Gastrocnemius medialis (tissue), 4 donors: ENCODE measurements at regions not wholly inside any gene's neighbourhood (a gene's known extent, or its start where the extent isn't known, plus 50 kb on each side); places are given as distances from the start of the nearest gene placed in this dataset.

ENCODE experiments used
- ATAC-seq, 2 donors: fragments of 150-250 bp; one replicate each; pipeline ENCODE4 v1.9.1; 2016
- DNase-seq, 2 donors: peaks; one replicate each; pipeline ENCODE4 v3.0.0-alpha.2; 2019
- H3K27ac ChIP-seq, 4 donors: fragments of 200-600 bp; sonication (generic); 1 replicate in 1 of 4; 2 replicates in 3 of 4; pipeline ENCODE4 v1.5.1; 2016 to 2018; ENCODE audit warnings: mild to moderate bottlenecking in 2 of 4, moderate library complexity in 1 of 4
- H3K27me3 ChIP-seq, 3 donors: fragments of 200-600 bp; sonication (generic) in 2 of 3; 1 replicate in 1 of 3; 2 replicates in 2 of 3; pipeline versions ENCODE4 v1.5.1 to v1.6.0; 2016 to 2019; ENCODE audit warnings: mild to moderate bottlenecking in 1 of 3, moderate library complexity in 1 of 3
- H3K36me3 ChIP-seq, 2 donors: fragments of 200-600 bp; sonication (generic) in 1 of 2; one replicate each; pipeline ENCODE4 v1.5.1; 2017 to 2018
- H3K4me1 ChIP-seq, 2 donors: fragments of 200-600 bp; sonication (generic) in 1 of 2; one replicate each; pipeline ENCODE4 v1.5.1; 2016 to 2017; ENCODE audit warnings: mild to moderate bottlenecking in 2 of 2
- H3K4me3 ChIP-seq, 4 donors: fragments of 200-600 bp; sonication (generic) in 3 of 4; 1 replicate in 1 of 4; 2 replicates in 3 of 4; pipeline ENCODE4 v1.5.1; 2016 to 2019; ENCODE audit warnings: mild to moderate bottlenecking in 2 of 4
- H3K9me3 ChIP-seq, 3 donors: fragments of 200-600 bp; sonication (generic) in 2 of 3; 1 replicate in 1 of 3; 2 replicates in 2 of 3; pipeline ENCODE4 v1.5.1; 2016 to 2019
- POLR2A ChIP-seq, 2 donors: fragments of 450-650 bp; IDR thresholded peaks; one replicate each; pipeline ENCODE4 v1.6.1; 2017; ENCODE audit warnings: antibody characterized with exemption in 2 of 2, mild to moderate bottlenecking in 2 of 2, moderate library complexity in 2 of 2
- in situ Hi-C, 4 donors: fragments of 200-750 bp; cut with MboI; loops; one replicate each; pipeline versions ENCODE4 v1.15.0 to v1.8.0; 2017; ENCODE audit warnings: low sequenced_read_pairs in 4 of 4
- intact Hi-C: fragments of 100-400 bp; cut with DNase I; formaldehyde crosslinking; loops from one replicate; pipeline ENCODE4 v1.15.1; 2023; ENCODE audit warnings: low total_unique reads
- TF ChIP-seq, protein P1 (sequence below), 5 experiments: fragments of 450-650 bp in 3 of 5; fragments of 200-600 bp in 2 of 5; sonication (generic) in 2 of 5; IDR thresholded peaks in 4 of 5; conservative IDR thresholded peaks in 1 of 5; 1 replicate in 4 of 5; 2 replicates in 1 of 5; pipeline ENCODE4 v1.5.1; 2016 to 2019; ENCODE audit warnings: antibody characterized with exemption in 5 of 5, mild to moderate bottlenecking in 3 of 5, moderate library complexity in 3 of 5

DNA sequence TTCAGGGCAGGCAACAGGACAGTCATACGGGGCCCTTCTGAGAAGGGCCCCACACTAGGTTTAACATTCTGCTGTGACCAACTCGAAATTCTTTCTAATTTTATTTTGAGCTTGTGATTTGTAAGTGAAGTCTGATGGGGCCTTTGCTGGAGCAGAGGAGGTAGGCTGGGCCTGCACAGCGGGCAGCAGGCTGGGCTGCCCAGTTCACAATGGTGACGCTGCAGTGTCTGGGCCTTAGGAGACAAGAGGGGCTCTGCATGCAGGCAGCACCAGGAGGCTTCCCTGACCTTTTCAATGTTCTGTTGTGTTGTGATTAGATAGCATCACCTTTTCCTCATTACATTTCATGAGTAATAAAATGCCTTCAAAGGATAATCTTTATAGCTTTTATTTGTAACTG lies 175.1 kb downstream of the CXCL12 start:
- DNase-seq: no peak
- Histone ChIP-seq H3K9me3 (no peaks in the 10 kb centered on the region), H3K36me3 (no peaks in the 10 kb centered on the region), H3K27me3 (no peaks in the 10 kb centered on the region), H3K4me3 (no peak overlapping the region), H3K4me1 (no peaks in the 10 kb centered on the region), H3K27ac (no peak overlapping the region)
- TF ChIP-seq, protein P1, sequence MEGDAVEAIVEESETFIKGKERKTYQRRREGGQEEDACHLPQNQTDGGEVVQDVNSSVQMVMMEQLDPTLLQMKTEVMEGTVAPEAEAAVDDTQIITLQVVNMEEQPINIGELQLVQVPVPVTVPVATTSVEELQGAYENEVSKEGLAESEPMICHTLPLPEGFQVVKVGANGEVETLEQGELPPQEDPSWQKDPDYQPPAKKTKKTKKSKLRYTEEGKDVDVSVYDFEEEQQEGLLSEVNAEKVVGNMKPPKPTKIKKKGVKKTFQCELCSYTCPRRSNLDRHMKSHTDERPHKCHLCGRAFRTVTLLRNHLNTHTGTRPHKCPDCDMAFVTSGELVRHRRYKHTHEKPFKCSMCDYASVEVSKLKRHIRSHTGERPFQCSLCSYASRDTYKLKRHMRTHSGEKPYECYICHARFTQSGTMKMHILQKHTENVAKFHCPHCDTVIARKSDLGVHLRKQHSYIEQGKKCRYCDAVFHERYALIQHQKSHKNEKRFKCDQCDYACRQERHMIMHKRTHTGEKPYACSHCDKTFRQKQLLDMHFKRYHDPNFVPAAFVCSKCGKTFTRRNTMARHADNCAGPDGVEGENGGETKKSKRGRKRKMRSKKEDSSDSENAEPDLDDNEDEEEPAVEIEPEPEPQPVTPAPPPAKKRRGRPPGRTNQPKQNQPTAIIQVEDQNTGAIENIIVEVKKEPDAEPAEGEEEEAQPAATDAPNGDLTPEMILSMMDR (IDR thresholded peaks at IDR 0.05 in 4 of 5, conservative IDR thresholded peaks at IDR 0.05 in 1 of 5): no peak
- no peak for TF ChIP-seq POLR2A (IDR thresholded peaks at IDR 0.05)
- in situ Hi-C loops (no loop called here), intact Hi-C loops (no loop called here)
- ATAC-seq: no peak

DNA sequence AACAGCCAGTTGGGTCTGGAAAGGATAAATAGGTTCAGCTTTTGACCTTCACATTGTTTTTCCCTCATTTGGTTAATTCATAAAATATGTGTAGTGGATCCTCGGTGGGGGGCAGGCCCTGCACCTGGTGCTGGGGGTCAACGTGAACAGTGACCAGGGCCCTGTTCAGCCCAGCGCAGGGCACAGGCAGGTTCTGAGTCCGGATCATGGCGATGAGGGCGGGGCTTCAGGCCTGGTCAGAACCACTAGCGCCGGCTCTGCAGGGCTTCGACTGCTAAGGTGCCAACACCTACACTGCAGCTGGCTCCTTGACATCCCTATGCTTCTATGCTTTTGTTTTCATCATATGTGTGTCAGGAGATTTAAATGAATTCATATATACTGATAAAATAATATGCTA lies 177.7 kb downstream of the CXCL12 start:
- H3K4me3 ChIP-seq: no peak overlapping the region

DNA sequence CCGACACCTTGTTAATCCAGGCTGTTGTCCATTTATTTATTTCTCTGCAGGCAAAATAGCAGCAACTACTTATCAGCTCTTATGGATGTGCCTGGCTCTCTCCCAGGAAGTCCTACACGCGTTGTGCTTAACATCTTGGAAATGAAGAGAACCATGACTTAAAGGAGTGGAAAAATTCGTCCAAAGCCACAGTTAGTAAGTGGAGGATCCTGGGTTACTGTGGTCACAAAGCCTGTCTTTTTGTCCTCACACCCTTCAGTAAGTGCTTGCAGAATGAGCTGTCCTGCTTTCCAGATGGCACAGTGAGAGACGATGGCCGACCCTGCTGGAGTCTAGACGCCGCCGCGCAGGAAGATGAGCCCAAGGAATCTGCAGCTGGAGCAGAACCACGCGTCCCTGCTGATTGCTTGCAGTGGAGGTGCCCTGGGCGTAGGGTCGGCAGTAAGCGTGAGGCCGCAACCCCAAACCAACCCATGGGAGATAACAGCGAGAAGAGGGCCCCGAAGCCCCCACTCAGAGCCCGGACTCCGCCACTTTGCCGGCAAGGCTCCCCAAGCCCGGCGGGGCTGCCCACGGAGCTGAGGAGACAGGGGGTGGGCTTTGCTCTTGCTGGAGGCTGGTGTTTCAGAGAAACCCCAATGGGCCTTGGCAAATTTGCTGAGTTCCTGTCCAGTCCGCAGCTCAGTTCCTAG lies 178.6 kb downstream of the CXCL12 start:
- Histone ChIP-seq H3K36me3 (no peaks in the 10 kb centered on the region), H3K27me3 (no peaks in the 10 kb centered on the region), H3K9me3 (no peaks in the 10 kb centered on the region), H3K4me3 (no peak overlapping the region), H3K4me1 (no peaks in the 10 kb centered on the region), H3K27ac (no peak overlapping the region)
- in situ Hi-C loops: no loop called here
- DNase-seq: no peak
- TF ChIP-seq, protein P1 (IDR thresholded peaks at IDR 0.05 in 4 of 5, conservative IDR thresholded peaks at IDR 0.05 in 1 of 5): no peak
- TF ChIP-seq POLR2A (IDR thresholded peaks at IDR 0.05): no peak
- intact Hi-C loops: no loop called here
- ATAC-seq: no peak

More for the DNA sequence above, 177.7 kb downstream of the CXCL12 start:
- Histone ChIP-seq H3K4me1 (no peaks in the 10 kb centered on the region), H3K36me3 (no peaks in the 10 kb centered on the region), H3K27me3 (no peaks in the 10 kb centered on the region), H3K27ac (no peak overlapping the region), H3K9me3 (no peaks in the 10 kb centered on the region)
- intact Hi-C loops: no loop called here
- in situ Hi-C loops: no loop called here
- no peak for ATAC-seq
- TF ChIP-seq, protein P1 (IDR thresholded peaks at IDR 0.05 in 4 of 5, conservative IDR thresholded peaks at IDR 0.05 in 1 of 5): no peak
- no peak for TF ChIP-seq POLR2A (IDR thresholded peaks at IDR 0.05)
- no peak for DNase-seq

DNA sequence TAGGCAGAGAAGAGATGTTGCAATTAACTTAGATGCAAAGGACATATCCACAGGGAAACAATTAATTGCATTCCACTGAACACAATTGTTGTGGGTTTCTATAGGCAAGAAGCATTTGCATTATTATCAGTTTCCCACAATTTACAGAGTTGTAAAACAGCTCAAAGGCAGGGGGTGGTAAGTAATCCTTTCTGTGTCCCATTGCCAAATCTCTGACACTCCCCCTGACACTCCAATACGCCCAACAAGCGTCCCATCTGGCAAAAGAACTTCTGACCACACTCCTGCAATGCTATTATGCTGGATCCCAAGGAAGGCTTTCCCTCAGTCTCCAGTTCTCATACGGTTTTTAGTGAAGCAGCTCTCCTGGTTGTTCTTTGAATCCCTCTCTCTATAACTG lies 179.8 kb downstream of the CXCL12 start:
- DNase-seq (no peak), ATAC-seq (no peak)
- in situ Hi-C loops (no loop called here), intact Hi-C loops (no loop called here)
- Histone ChIP-seq H3K4me1 (no peaks in the 10 kb centered on the region), H3K4me3 (no peak overlapping the region), H3K36me3 (no peaks in the 10 kb centered on the region), H3K27ac (no peak overlapping the region), H3K27me3 (no peaks in the 10 kb centered on the region), H3K9me3 (no peaks in the 10 kb centered on the region)
- no peak for TF ChIP-seq POLR2A (IDR thresholded peaks at IDR 0.05)

DNA sequence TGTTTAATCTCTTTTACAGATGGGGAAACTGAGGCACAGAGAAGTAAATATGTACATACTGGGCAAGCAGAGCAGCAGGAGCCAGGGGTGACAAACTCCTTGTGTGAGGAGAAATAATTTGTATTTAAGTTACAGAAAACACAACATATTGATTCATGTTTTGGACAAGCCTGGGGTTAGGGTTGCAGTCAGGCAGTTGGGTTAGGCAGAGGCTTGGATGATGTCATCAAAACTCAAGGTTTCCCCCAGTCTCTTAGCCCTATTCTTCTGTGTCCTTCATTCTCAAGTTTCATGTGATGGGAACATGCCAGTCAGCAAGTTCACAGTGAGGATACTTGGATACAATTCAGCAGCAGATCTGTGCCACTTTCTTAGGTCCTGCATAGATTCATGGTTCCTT lies 181.4 kb downstream of the CXCL12 start:
- DNase-seq (no peak), ATAC-seq (no peak)
- in situ Hi-C loops (no loop called here), intact Hi-C loops (no loop called here)
- TF ChIP-seq POLR2A (IDR thresholded peaks at IDR 0.05): no peak
- TF ChIP-seq, protein P1 (IDR thresholded peaks at IDR 0.05 in 4 of 5, conservative IDR thresholded peaks at IDR 0.05 in 1 of 5): no peak
- no peak overlapping the region for H3K4me3 ChIP-seq
- H3K4me1 ChIP-seq: no peaks in the 10 kb centered on the region
- H3K36me3 ChIP-seq: no peaks in the 10 kb centered on the region
- H3K27me3 ChIP-seq: no peaks in the 10 kb centered on the region
- H3K27ac ChIP-seq: no peak overlapping the region
- no peaks in the 10 kb centered on the region for H3K9me3 ChIP-seq
